HCT116 (cell line): ENCODE measurements at regions not wholly inside any gene's neighbourhood (a gene's known extent, or its start where the extent isn't known, plus 50 kb on each side); places are given as distances from the start of the nearest gene placed in this dataset.

Experiments used
- ATAC-seq: fragments of 200-7000 bp; cut with Tn5 transposase; 2 replicates; pipeline ENCODE4 v1.9.1; 2020; ENCODE audit warnings: mild to moderate bottlenecking, moderate library complexity
- BruUV-seq: library from RNA; stranded (reverse); fragments of 400-500 nt; replicated peaks from 2 replicates; lab custom pipeline; 2021; lab: Mats Ljungman, UMichigan
- CTCF ChIA-PET: fragments of 300-600 bp; sonication (Branson Sonifier 250); formaldehyde crosslinking; loops from one replicate; lab custom pipeline; 2021; ENCODE audit warnings: antibody characterized with exemption; lab: Charles Lee
- POLR2A ChIA-PET: fragments of 300-600, 350-600 bp; sonication (Branson Sonifier 250); formaldehyde crosslinking; loops from one replicate; lab custom pipeline; 2021; ENCODE audit warnings: antibody characterized with exemption; lab: Charles Lee
- RAD21 ChIA-PET, 2 experiments: fragments of 300-600 bp; sonication (Branson Sonifier 250); formaldehyde crosslinking; loops; one replicate each; lab custom pipeline; 2023; ENCODE audit warnings: low total read pairs in 2 of 2; ENCODE audit not compliant: uncharacterized antibody in 2 of 2, unreplicated experiment in 2 of 2, low non-redundant PET in 1 of 2; lab: Charles Lee
- DNase-seq: peaks from one replicate; pipeline ENCODE4 v3.0.0-alpha.2; 2010; ENCODE audit warnings: low read depth, low spot score
- H2AFZ ChIP-seq: fragments of 200-600 bp; shearing (Covaris generic), sonication (generic); 2 replicates; pipeline ENCODE4 v1.6.1; 2017; ENCODE audit warnings: low read depth, mixed run types, mixed read lengths, antibody characterized with exemption, low read length; ENCODE audit not compliant: poor library complexity, severe bottlenecking
- H3K27ac ChIP-seq: 2 replicates; pipeline ENCODE4 v1.5.1; 2012; ENCODE audit warnings: low read depth, low read length
- H3K27me3 ChIP-seq: fragments of 200-600 bp; sonication (generic); 2 replicates; pipeline ENCODE4 v1.6.1; 2016; ENCODE audit warnings: mixed run types, low read length, mixed read lengths; ENCODE audit not compliant: insufficient read depth
- H3K36me3 ChIP-seq, 2 experiments: fragments of 200-500 bp in 1 of 2; fragments of 200-600 bp in 1 of 2; sonication (Bioruptor generic) in 1 of 2; sonication (generic) in 1 of 2; 2 replicates each; pipeline versions ENCODE4 v1.5.1 to v1.6.1; 2014 to 2016; ENCODE audit warnings: low read length in 2 of 2, inconsistent platforms in 1 of 2, mixed read lengths in 1 of 2, mixed run types in 1 of 2; ENCODE audit not compliant: insufficient read depth in 2 of 2, control insufficient read depth in 1 of 2
- H3K4me1 ChIP-seq, 2 experiments: fragments of 200-600 bp in 1 of 2; sonication (generic) in 1 of 2; 2 replicates each; pipeline versions ENCODE4 v1.5.1 to v1.6.1; 2012 to 2017; ENCODE audit warnings: low read length in 2 of 2, inconsistent platforms in 1 of 2, mild to moderate bottlenecking in 1 of 2, mixed read lengths in 1 of 2, mixed run types in 1 of 2, moderate library complexity in 1 of 2; ENCODE audit not compliant: insufficient read depth in 2 of 2, control insufficient read depth in 1 of 2
- H3K4me2 ChIP-seq: fragments of 200-600 bp; sonication (generic); 2 replicates; pipeline ENCODE4 v1.6.1; 2017; ENCODE audit warnings: mixed run types, low read length, mixed read lengths
- H3K4me3 ChIP-seq, 2 experiments: fragments of 200-600 bp in 1 of 2; sonication (generic) in 1 of 2; replicated peaks in 1 of 2; 2 replicates each; pipeline ENCODE4 v1.5.1; 2011 to 2016; ENCODE audit warnings: low read length in 2 of 2, control low read depth in 1 of 2, low read depth in 1 of 2, mild to moderate bottlenecking in 1 of 2, mixed read lengths in 1 of 2, mixed run types in 1 of 2
- H3K79me2 ChIP-seq: fragments of 200-600 bp; sonication (generic); 2 replicates; pipeline ENCODE4 v1.6.1; 2017; ENCODE audit warnings: mild to moderate bottlenecking, mixed run types, low read length, moderate library complexity, mixed read lengths; ENCODE audit not compliant: insufficient read depth
- H3K9ac ChIP-seq: fragments of 200-600 bp; sonication (generic); 2 replicates; pipeline ENCODE4 v1.6.1; 2016; ENCODE audit warnings: low read length, mixed read lengths
- H3K9me2 ChIP-seq: fragments of 200-600 bp; sonication (generic), shearing (Covaris generic); 2 replicates; pipeline ENCODE4 v1.6.1; 2017; ENCODE audit warnings: mixed run types, mild to moderate bottlenecking, moderate library complexity; ENCODE audit not compliant: insufficient read depth
- H3K9me3 ChIP-seq, 2 experiments: fragments of 200-500 bp in 1 of 2; fragments of 200-600 bp in 1 of 2; sonication (Bioruptor generic) in 1 of 2; sonication (generic) in 1 of 2; 2 replicates each; pipeline ENCODE4 v1.6.1; 2014 to 2017; ENCODE audit warnings: low read length in 2 of 2, mixed read lengths in 2 of 2, inconsistent platforms in 1 of 2, low read depth in 1 of 2, mild to moderate bottlenecking in 1 of 2, mixed run types in 1 of 2, moderate library complexity in 1 of 2; ENCODE audit not compliant: control insufficient read depth in 1 of 2, insufficient read depth in 1 of 2
- H4K20me1 ChIP-seq: fragments of 200-600 bp; sonication (generic), shearing (Covaris generic); 2 replicates; pipeline ENCODE4 v1.6.1; 2017; ENCODE audit warnings: mixed run types, mild to moderate bottlenecking, moderate library complexity; ENCODE audit not compliant: insufficient read depth
- ATF3 ChIP-seq: IDR thresholded peaks from 2 replicates; pipeline ENCODE4 v1.6.1; 2012
- CEBPB ChIP-seq: IDR thresholded peaks from 2 replicates; pipeline ENCODE4 v1.6.1; 2012; ENCODE audit warnings: low read depth
- EGR1 ChIP-seq: IDR thresholded peaks from 2 replicates; pipeline ENCODE4 v1.6.1; 2012; ENCODE audit warnings: low read depth
- ELF1 ChIP-seq: IDR thresholded peaks from 2 replicates; pipeline ENCODE4 v1.6.1; 2012; ENCODE audit warnings: low read depth, borderline replicate concordance
- EZH2phosphoT487 ChIP-seq: fragments of 200-600 bp; IDR thresholded peaks from 2 replicates; pipeline ENCODE4 v1.6.1; 2018; ENCODE audit warnings: antibody characterized with exemption, borderline replicate concordance
- FOSL1 ChIP-seq: IDR thresholded peaks from 2 replicates; pipeline ENCODE4 v1.6.1; 2012; ENCODE audit warnings: low read depth
- JUND ChIP-seq: IDR thresholded peaks from 2 replicates; pipeline ENCODE4 v1.6.1; 2012
- MAX ChIP-seq: IDR thresholded peaks from 2 replicates; pipeline ENCODE4 v1.6.1; 2012
- POLR2A ChIP-seq: IDR thresholded peaks from 2 replicates; pipeline ENCODE4 v1.7.0; 2011; ENCODE audit warnings: borderline replicate concordance; ENCODE audit not compliant: insufficient read depth, insufficient read length; ENCODE audit errors: extremely low read depth
- POLR2AphosphoS5 ChIP-seq: IDR thresholded peaks from 2 replicates; pipeline ENCODE4 v1.6.1; 2011; ENCODE audit warnings: mild to moderate bottlenecking, low read depth, low read length, moderate library complexity
- REST ChIP-seq: IDR thresholded peaks from 2 replicates; pipeline ENCODE4 v1.6.1; 2012; ENCODE audit warnings: low read depth
- SIN3A ChIP-seq: IDR thresholded peaks from 2 replicates; pipeline ENCODE4 v1.6.1; 2012; ENCODE audit warnings: low read depth
- SP1 ChIP-seq: IDR thresholded peaks from 2 replicates; pipeline ENCODE4 v1.6.1; 2012; ENCODE audit warnings: low read depth
- SRF ChIP-seq: IDR thresholded peaks from 2 replicates; pipeline ENCODE4 v1.6.1; 2012; ENCODE audit warnings: low read depth
- TCF7L2 ChIP-seq: IDR thresholded peaks from 2 replicates; pipeline ENCODE4 v1.7.0; 2011; ENCODE audit warnings: borderline replicate concordance, inconsistent platforms; ENCODE audit not compliant: insufficient read depth, insufficient read length; ENCODE audit errors: extremely low read depth
- ZBTB33 ChIP-seq: IDR thresholded peaks from 2 replicates; pipeline ENCODE4 v1.6.1; 2011; ENCODE audit warnings: mild to moderate bottlenecking, low read length, moderate library complexity; ENCODE audit not compliant: insufficient replicate concordance; ENCODE audit errors: extremely low read depth
- ZFX ChIP-seq: fragments of 450-650 bp; IDR thresholded peaks from 2 replicates; pipeline ENCODE4 v1.6.1; 2017
- ZNF274 ChIP-seq: fragments of 200-500 bp; sonication (Bioruptor generic); IDR thresholded peaks from 2 replicates; pipeline ENCODE4 v1.6.1; 2014; ENCODE audit warnings: mild to moderate bottlenecking, low read depth, low read length, inconsistent platforms
- intact Hi-C: fragments of 100-400 bp; cut with micrococcal nuclease; formaldehyde crosslinking; loops from 2 replicates; pipeline ENCODE4 v1.10.0; 2022

- intact Hi-C loops: no loop called here
- Histone ChIP-seq H3K27me3 (no peaks in the 10 kb centered on the region), H3K4me1 (no peaks in the 10 kb centered on the region), H3K9me2 (no peaks in the 10 kb centered on the region), H3K79me2 (no peaks in the 10 kb centered on the region), H3K27ac (no peak overlapping the region), H3K36me3 (no peaks in the 10 kb centered on the region), H3K9ac (no peak overlapping the region), H3K4me2 (no peak overlapping the region), H4K20me1 (no peaks in the 10 kb centered on the region), H3K4me3 (no peak overlapping the region), H2AFZ (no peak overlapping the region), H3K9me3 (no peaks in the 10 kb centered on the region)
- TF ChIP-seq ZFX: no peak
- no peak for TF ChIP-seq SRF
- no peak for TF ChIP-seq JUND
- TF ChIP-seq ATF3: no peak
- ATAC-seq: no peak
- ChIA-PET RAD21 (no interaction called here), POLR2A (no interaction called here), CTCF (no interaction called here)
- DNase-seq: no peak
- no TSS peak for BruUV-seq
Measured at GRCh38 chr1:80646053-80646452, 1154.7 kb upstream of the ADGRL2 start.

- Histone ChIP-seq H3K9ac (no peak overlapping the region), H3K9me2 (no peaks in the 10 kb centered on the region), H3K4me2 (no peak overlapping the region), H2AFZ (no peak overlapping the region), H3K27ac (no peak overlapping the region), H3K36me3 (no peaks in the 10 kb centered on the region), H3K27me3 (no peaks in the 10 kb centered on the region), H3K4me1 (no peaks in the 10 kb centered on the region), H3K4me3 (no peak overlapping the region), H3K9me3 (no peaks in the 10 kb centered on the region), H3K79me2 (no peaks in the 10 kb centered on the region), H4K20me1 (no peaks in the 10 kb centered on the region)
- ChIA-PET RAD21 (no interaction called here), POLR2A (no interaction called here), CTCF (interaction anchor here (0.7 kb wide), 1 partner anchor 10 kb away, joined by 3 read pairs; no protein-coding TSS in a partner anchor)
- BruUV-seq: no TSS peak
- ATAC-seq (no peak), DNase-seq (no peak)
- intact Hi-C loops: no loop called here
- TF ChIP-seq SP1 (no peak), ZBTB33 (no peak), EZH2phosphoT487 (no peak), REST (no peak), ELF1 (no peak), ZNF274 (no peak), POLR2AphosphoS5 (no peak), EGR1 (no peak), CEBPB (no peak), ZFX (no peak), POLR2A (no peak), FOSL1 (no peak), SRF (no peak), TCF7L2 (no peak), MAX (no peak), SIN3A (no peak)
Measured at GRCh38 chr1:80645621-80646020, 1155.1 kb upstream of the ADGRL2 start.
